GM19455 (cell line): ENCODE measurements at regions not wholly inside any gene's neighbourhood (a gene's known extent, or its start where the extent isn't known, plus 50 kb on each side); places are given as distances from the start of the nearest gene placed in this dataset.
"Not testable (repeated sequence)": the region's sequence is repeated elsewhere in the genome, so short reads cannot be mapped to it uniquely, and the experiment has no call there.

ENCODE experiments used
- ATAC-seq: cut with Tn5 transposase; IDR thresholded peaks from one replicate; pipeline ENCODE4 v1.9.1; 2021; ENCODE audit not compliant: unreplicated experiment

- ATAC-seq: no peak
Observed at GRCh38 chr10:9061871-9062270, 1007.4 kb downstream of the GATA3 start.

GRCh38 chr10:9066152-9066551 lies 1011.7 kb downstream of the GATA3 start:
- ATAC-seq: no peak

DNA sequence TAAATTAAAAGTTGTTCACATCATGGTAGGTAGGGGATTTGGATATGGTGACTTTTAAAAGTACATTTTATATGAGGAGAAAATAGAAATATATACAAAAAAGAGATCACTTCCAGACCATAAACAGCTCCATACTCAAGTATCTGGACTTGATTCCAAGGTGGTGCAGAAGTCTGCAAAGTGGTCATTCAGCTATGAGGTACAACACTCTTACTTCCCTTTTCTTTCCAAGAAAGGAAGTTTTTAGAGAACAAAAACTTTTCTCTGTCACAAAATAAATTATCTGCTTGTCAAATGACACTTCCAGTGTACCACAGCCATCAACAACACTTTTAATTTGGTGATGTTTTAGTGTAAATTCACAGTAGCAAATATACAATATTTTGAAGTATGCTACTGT lies 1013.5 kb downstream of the GATA3 start:
- ATAC-seq: no peak

DNA sequence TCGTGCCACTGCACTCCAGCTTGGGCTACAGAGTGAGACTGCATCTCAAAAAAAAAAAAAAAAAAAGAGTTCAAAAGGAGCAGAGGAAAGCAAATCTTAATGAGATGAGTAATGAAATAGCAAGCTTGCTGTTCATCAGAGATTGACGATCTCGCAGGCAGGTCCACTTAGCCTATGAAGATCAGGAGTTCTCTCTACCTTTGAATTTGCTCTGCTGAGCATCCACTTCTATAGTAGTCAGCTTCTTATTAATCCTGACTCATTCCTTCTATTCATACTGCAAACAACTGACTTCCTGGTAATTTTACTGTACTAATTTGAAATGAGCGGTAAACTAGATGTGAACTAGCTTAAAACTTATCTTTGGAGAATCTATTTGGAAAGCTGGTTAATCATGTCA lies 1014.6 kb downstream of the GATA3 start:
- no peak for ATAC-seq

DNA sequence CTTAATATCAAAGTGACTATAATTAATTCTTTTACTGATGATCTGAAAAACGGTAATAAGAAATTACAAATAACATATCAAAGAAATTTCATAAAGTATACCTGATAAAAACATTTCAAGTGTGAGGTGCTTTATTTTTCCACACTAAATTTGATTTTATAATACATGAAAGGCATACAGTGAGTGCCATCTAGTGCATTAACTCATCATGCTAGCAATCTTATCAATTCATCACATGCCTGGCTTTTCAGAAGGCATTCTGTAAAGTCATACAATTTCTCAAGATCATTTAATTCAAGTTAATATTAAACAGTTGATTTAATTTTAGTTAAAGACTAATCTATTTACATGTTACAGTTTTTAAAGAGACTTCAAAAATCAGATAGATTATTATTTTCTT lies 1020.9 kb downstream of the GATA3 start:
- no peak for ATAC-seq

GRCh38 chr10:9076066-9076465 lies 1021.6 kb downstream of the GATA3 start:
- no peak for ATAC-seq

DNA sequence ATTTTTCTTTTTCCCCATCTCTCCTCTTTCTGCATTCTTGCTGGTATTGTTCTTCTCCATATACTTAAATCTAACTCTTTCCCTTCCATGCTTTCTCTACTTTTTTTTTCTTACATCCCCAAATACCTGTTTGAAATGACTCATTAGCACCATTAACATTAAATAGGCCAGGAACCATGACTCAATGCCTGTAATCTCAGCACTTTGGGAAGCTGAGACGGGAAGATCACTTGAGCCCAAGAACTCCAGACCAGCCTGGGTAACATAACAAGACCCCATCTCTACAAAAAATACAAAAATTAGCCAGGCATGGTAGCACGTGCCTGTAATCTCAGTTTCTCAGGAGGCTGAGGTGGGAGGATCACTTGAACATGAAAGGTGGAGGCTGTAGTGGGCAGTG lies 1026.8 kb downstream of the GATA3 start:
- ATAC-seq: no peak

DNA sequence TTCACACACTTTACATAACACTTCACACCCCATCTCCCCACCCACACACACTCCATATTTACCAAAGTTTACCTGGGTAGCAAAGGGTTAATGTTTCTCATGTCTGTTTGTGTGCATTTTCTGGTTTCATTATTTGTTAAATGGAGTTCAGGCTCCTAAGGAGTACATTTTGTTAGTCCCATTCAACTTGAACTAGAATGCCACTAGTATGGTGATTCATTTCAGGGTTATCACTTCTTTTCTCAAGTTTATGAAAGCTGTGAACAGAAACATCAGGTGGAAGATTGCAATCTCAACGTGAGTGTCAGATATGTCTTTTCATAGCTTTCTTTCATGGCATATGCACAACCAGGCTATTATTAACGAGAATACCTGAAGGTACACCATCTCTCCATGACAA lies 1027.5 kb downstream of the GATA3 start:
- no peak for ATAC-seq

DNA sequence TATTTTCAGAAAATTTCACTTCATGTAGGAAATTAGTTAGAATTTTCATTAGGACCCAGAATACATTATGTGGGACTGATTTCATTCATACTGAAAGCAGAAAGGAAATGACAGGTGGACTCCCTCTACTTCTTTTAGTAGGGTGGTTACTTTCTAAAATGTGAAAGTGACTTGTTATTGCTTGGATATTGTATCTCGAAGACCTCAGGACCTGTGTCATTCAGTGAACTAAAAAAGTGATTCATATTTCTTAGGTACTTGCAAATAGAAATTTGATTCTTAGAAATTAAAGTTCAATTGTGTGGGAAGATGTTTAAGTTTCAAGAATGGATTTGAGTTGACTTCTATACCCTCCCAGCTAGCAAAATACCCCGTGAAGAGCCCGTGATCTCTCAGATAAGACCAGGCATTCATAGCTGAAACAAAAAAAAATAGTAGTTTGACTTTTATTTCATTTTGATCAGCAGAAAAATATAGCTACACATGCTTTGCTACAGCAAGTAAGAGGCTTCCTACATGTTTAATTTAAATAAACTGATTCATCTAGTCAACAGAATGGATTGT lies 1037.1 kb downstream of the GATA3 start:
- no peak for ATAC-seq

DNA sequence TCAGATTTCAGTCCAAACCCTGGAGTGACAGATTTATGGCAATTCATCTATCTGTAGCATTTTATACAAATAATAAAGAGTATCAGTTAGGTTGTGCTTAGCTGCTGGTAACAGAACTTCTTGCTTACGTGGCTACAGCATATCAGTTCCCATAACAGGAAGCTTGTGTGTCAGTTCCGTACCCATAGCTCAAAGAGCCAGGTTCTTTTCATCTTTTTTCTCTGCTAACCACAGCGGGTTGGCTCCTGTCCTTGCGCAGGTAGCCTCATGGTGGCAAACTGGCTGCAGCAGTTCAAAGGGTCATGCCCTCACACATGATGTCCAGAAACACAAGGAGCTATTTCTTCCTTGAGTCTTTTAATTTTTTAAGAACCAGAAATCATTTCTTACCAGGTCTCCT lies 1041.8 kb downstream of the GATA3 start:
- ATAC-seq: no peak

GRCh38 chr10:9097206-9097990 lies 1042.9 kb downstream of the GATA3 start:
- ATAC-seq: no peak

DNA sequence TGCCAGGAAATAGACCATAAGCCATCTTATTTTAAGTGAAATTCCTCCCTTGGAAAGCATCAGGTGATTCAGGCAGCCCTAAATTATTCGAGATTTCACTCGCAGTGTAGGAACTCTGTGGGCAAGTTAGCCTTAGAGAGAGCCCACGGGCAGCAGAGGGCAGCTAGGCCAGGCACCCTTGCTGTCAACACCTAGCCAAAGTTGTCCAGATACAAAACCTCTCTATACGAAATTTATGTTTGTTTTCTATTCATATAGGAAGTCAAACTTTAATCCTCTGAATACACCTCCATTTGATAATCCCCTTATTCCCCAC lies 1043.5 kb downstream of the GATA3 start:
- ATAC-seq: no peak

GRCh38 chr10:9102026-9102425 lies 1047.5 kb downstream of the GATA3 start:
- ATAC-seq: no peak

DNA sequence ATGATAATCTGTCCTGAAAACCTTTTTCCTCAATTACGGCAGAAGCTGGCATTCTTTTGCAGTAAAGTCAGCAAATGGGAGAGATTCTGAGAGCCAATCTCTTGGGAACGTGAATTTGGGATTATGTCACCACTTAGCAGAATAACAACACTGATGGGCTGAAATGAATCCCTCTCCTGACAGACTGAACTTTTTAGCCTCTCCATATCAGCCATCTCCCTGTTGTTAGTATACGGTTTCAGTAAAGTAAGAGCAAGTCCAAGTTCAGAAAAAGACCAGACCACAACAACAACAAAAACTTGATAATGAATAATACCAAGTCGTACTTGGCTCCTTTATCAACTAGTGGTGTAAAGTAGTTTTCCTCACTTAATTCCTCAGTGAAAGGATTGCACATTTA lies 1048.8 kb downstream of the GATA3 start:
- ATAC-seq: no peak

DNA sequence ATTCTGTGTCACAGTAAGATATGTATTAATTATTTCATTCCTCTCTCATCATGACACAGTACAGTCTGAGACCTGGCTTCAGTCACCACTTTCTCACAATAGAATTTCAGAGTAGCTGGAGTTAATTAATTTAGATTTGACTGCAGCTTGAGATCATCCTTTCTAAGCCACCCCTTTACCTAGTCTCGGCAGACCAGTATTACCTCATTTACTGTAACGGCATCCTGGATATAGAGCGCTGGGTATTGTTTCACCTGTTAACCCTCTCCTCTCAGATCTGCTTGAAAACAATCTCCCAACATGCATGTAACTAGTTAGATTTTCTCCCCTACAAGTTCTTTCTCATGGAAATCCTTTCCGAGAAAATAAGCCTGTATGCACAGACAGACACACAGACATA lies 1057.5 kb downstream of the GATA3 start:
- no peak for ATAC-seq

DNA sequence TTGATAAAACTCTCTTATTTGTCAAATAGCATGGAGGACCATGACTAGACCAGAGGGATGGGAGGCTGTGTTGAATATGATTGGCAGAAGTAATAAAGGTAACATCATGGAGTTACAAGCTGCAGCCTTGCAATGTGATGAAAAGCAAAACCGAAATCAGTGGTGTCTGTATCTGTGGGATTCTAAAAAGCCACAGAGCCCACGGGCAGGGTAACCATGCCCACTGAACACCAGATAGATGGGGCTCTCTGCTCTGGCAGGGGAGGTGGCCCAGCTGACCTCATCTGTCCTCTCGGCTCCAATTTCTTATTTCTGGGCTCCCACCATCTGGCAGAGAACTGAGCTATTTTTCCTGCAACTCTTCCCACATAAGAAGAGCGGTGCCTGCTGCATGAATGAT lies 1072.2 kb downstream of the GATA3 start:
- ATAC-seq: no peak

- no peak for ATAC-seq
Observed at GRCh38 chr10:9137368-9137767, 1082.9 kb downstream of the GATA3 start.

- not testable (repeated sequence) for ATAC-seq
Observed at GRCh38 chr10:9138829-9139228, 1084.3 kb downstream of the GATA3 start.

DNA sequence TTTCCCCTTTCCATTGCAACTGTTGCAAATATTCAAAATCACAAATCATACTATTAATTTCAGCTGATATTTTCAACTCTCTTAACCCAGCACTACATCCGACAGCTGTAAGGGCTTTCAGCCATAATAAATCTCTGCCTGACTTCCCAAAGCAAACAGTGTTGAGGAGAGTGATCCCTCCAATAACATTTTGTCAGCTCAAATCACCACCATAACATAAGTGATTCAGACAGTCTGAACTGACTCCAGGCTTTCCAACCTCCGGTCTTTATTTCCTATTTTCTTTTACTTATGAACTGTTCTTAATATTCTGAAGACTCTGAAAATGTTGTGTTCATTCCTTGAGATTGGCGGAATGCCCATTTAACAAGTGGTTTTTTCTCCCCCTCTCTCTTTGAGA lies 1085.9 kb downstream of the GATA3 start:
- no peak for ATAC-seq

GRCh38 chr10:9147475-9147874 lies 1093.0 kb downstream of the GATA3 start:
- ATAC-seq: no peak

GRCh38 chr10:9149134-9149533 lies 1094.6 kb downstream of the GATA3 start:
- no peak for ATAC-seq

GRCh38 chr10:9153057-9153456 lies 1098.6 kb downstream of the GATA3 start:
- not testable (repeated sequence) for ATAC-seq

DNA sequence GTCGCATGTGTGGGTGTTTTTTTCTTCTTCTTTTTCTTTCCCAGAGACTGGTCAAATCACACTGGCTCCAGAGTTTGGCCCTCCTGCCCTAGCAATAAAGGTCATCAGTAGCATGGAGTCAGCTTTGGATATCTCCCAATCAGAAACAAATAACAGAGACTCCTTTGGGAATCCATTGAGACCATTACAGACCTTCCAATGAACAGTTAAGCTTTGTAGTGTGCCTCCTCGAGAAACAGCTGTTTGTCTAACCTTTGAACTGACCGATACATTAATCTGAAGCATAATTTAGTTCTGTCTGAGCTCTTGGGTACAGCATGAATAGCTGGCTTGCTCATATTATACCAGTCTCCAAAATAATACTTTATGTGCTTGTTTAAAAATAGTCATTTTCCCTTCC lies 1103.2 kb downstream of the GATA3 start:
- ATAC-seq: no peak
